HG02884 (cell line): ENCODE measurements at regions not wholly inside any gene's neighbourhood (a gene's known extent, or its start where the extent isn't known, plus 50 kb on each side); places are given as distances from the start of the nearest gene placed in this dataset.
"Not testable (repeated sequence)": the region's sequence is repeated elsewhere in the genome, so short reads cannot be mapped to it uniquely, and the experiment has no call there.

Experiments
- ATAC-seq: cut with Tn5 transposase; IDR thresholded peaks from one replicate; pipeline ENCODE4 v1.9.1; 2021; ENCODE audit warnings: mild to moderate bottlenecking, moderate library complexity; ENCODE audit not compliant: unreplicated experiment

DNA sequence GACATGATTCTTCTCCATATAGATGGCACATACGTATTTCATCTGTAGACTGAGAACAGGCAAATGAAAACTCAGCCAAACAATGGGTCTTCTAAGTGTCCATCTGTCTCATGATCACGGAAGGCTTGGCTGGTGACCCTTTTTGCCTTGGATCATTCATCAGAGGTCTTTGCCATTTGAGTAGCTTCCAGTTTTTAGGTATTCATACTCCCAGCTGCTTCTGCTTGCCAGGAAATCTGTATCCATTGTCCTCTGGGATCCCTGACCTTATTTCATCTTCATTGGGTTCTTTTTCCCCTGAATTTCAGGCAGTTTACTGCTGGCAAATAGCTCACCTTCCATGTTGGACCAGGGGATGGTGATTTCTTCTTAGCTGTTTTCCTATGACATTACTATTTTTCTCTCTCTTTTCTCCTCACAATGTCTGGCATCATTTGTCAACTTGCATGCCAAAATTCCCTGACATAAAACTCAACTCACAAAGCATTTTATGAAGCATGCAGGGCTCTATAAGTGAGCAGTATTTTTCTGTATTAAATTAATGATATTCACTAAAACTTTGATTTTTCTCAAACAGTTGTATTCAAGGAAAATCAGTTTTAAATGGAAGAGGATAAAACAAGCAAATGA lies 241.2 kb downstream of the DNAJB9 start:
- no peak for ATAC-seq

DNA sequence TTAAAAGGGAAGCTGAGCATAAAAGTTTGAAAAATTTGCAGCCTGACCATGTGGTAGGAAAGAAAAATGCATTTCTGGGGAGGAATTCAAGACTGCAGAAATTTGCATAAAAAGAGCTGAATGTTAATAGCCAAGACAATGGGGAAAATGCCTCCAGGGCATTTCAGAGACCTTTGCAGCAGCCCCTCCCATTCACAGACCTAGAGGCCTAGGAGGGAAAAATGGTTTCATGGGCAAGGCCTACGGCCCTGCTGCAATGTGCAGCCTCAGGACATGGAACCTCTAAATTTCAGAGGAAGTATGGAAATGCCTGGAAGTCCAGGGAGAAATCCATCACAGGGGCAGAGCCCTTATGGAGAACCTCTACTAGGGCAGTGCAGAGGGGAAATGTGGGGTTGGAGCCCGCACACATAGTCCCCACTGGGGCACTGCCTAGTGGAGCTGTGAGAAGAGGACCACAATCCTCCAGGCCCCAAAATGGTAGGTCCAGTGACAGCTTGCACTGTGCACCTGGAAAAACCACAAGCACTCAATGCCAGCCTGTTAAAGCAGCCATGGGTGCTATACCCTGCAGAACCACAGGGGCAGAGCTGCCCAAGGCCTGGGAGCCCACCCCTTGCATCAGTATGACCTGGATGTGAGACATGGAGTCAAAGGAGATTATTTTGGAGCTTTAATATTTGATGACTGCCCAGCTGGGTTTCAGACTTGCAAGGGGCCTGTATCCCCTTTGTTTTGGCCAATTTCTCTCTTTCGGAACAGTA lies 243.8 kb downstream of the DNAJB9 start:
- no peak for ATAC-seq

DNA sequence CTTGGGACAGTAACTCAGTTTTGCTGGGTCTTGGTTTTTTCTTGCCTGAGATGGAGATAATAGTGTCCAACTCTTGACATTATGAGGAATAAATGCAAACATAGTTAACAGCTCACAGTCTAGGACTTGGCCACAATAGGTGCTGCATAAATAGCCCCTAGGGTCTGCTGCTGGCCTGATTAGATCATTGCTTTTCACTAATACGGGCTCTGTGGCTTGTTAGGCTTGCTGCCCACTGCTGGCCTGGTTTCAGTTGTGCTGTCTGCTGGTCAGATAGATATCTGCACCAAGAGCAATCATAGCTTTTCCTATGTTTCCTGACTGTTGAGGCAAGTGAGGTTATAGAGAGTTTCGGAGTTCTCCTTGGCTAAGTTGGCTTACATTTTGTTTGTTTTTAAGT lies 246.1 kb downstream of the DNAJB9 start:
- no peak for ATAC-seq

DNA sequence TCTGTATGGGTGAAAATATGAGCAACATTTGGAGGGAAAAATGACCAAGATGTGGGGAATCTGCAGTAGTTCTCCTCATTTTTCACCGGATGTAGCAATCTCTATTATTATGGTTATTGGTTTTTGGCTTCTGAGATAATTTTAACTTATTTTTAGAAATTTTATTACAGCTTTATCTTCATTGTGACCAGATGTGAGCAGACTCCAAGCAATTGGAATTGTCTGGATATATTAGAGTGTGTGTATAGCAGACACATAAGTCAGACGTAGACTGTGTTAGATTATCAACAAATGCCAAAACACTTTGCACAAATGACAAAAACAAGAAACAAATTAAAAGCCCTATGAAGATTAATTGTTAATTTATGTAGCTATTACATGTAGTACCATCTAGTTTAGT lies 249.1 kb downstream of the DNAJB9 start:
- no peak for ATAC-seq

DNA sequence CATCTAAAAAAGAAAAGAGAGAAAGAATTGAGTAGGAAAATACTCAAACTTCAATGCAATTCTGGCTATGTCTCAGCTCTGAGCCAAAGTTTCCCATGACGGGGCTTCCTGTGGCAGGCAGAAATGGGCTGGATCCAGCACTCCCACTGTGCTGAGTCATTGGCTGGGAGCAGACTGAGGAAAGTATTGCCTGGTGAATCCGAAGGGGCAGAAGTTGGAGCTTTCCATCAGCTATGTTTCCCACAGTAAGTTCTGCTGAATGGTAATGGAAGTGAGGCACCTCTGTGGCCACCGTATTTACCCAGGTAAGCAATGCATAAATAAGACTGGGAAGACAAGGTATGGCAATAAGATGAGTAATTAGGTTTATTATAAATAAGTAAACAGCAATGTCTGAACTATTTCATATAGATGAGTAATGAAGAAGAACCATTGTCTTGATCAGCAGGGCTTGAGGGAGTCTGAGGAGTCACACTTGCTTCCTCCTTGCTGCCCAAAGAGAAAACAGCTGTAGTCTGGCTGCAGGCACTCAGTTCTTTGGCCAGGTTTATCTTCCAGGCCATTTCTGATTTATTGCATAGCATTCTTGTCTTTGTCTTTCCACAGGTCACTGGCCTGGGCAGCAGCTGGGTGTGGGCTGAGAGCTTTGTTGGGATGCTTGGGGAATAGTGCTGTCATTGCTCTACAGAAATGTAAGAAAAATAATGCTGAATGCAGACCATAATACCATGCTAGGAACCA lies 255.3 kb downstream of the DNAJB9 start:
- ATAC-seq: no peak

DNA sequence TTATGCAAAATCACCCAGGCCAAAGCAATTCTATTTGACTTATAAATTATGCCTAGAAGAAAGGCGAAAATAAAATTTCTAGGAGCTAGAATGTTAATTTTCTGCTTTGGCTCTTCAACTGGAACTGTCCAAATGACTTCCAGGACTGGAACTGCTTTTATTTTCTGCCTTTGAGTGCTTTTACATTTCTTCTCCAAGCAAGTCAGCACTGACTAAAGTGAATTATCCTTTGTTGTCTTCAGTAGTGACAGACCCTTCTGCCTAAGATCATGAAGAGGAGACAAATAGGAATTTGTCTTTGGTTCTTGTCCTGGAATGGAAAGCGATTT lies 255.9 kb downstream of the DNAJB9 start:
- no peak for ATAC-seq

DNA sequence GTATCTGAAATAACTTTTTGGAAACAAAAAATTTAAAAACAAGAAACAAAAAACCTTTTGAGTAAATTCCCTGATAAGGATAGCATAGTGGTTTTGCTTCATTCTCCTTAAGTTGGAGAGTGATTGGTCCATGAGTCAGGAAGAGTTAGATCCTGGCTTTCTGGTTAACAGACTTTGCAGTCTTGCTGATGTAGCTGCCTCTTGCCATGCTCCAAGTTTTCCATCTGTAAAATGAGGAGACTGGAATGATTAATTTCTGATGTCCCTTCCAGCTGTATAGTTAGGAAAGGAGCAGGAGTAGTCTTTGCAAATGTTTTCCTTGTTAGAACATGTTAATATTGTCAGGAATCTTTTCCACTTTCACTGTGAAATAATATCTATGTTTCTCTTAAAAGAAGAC lies 266.6 kb downstream of the DNAJB9 start:
- ATAC-seq: no peak

DNA sequence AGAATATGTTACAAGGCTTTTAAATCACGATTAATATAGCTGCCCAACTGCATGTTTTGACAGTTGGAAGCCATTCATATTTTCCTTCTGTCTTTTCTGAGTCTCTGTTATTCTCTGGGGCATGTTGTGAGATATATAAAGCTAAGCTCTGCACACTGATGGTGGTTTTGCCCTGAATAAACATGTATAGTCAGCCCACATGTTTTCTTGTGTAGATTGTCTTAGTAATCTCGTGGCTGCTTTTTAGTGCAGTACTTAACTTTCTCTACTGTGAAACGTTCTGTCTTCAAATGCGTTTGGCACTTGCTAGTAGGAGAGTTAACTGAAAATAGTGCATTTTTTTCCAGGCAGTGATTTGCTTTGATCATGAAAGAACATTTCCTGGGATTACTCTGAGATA lies 268.5 kb downstream of the DNAJB9 start:
- ATAC-seq: no peak

DNA sequence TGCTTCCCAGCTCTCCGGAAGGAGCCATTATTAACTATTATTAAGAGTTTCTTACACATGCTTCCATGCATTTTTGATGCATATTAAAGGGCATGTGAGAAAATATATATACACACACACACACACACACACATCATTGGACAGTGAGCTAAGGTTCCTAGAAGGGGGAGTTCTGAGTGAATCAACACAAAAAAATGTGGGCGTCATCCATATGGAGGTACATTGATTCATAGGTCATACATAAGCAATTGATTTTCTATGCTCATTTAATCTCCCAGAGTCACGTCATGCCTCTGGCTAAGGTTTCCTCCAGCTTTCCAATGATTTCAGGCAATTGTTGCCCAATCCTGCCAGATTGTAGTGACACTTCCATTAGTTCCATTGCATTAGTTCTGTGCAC lies 269.4 kb downstream of the DNAJB9 start:
- no peak for ATAC-seq

DNA sequence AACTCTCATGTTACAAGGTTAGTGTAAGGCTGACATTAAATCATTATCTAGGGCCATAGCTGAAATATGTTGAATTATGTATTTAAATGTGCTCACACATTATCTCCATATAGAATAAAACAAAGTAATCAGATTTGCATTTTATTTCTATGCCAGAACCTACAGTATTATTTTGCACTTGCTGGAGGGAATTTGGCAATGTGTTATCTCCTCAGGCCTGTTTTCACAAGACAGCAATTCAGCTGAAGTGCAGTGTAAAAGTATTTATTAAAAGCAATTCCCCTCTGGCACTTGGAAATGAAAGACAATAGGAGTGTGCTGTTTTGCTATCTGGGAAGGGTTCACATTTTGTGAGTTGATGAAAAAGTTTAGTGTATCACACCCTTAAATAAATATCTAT lies 276.3 kb downstream of the DNAJB9 start:
- no peak for ATAC-seq

DNA sequence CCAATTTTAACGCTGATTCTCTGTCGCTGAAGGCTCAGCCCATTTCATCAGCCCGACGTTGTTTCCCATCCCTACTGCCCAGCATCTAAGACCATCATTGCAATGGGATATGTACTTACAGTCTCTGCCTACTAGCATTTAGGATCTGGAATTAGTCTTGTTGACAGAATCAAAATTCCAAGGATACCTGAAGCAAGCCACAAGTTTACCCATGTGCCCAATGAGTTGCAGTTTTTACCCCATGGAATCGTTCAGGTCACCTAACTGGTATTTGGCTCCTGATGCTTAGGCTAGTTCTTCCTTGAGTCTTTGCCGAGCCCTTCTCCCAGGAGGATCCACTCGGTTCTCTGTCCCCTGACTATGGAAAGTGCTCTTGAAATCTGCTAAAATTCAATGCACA lies 276.8 kb downstream of the DNAJB9 start:
- no peak for ATAC-seq

DNA sequence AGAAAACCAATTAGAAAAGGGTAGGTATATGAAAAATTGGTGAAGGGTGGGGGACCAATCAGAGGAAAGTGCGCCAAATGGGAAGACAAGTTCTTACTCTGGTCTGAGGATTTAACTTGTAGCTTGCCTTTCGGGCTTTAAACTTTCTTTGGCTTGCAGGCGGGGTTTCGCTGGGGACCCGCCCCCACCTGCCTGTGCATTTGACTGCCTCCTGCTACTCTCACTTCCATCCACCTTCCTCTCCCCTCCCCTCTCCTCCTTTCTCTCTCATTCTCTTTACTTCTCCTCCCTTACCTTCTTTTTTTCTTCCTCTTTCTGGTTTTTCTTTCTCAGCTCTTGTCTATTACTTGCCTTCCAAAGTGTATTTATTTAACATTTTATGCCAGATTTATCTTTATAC lies 278.8 kb downstream of the DNAJB9 start:
- no peak for ATAC-seq

DNA sequence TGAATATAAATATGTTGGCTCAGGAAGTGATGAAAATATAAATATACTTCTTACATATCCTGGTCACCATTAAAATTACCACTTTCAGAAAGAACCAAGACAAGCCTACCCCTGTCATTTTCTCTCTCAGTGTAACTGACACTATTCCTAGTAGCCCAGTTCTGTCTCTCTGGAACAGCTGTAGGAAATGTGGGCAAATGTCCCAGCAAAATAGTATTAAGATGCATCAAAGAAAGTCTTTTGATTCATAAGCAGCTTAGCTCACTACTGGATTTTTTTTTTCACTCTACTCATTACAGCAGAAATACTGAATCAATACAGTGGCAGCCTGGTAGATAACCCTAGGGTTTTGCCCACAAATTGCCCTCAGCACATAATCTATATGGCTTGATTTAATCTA lies 290.9 kb downstream of the DNAJB9 start:
- no peak for ATAC-seq

DNA sequence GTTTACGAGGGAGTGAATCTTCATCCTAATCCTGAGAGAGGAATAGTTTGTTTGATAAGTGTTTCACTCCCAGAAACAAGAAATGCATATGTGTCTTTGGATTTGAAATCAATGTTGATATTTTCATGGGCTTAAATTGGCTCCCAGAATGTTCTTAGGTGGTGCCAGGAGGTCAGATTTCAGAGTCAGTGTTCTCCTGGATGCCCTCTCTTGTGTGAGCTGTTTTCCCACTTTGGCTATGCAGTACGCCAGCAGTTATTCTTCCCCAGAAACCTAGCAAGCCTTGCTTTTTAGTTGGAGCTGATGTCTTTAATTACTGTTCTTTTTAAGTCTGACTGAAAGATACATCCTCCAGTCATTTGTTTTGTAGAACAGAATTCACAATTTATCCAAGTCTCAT lies 291.4 kb downstream of the DNAJB9 start:
- no peak for ATAC-seq

DNA sequence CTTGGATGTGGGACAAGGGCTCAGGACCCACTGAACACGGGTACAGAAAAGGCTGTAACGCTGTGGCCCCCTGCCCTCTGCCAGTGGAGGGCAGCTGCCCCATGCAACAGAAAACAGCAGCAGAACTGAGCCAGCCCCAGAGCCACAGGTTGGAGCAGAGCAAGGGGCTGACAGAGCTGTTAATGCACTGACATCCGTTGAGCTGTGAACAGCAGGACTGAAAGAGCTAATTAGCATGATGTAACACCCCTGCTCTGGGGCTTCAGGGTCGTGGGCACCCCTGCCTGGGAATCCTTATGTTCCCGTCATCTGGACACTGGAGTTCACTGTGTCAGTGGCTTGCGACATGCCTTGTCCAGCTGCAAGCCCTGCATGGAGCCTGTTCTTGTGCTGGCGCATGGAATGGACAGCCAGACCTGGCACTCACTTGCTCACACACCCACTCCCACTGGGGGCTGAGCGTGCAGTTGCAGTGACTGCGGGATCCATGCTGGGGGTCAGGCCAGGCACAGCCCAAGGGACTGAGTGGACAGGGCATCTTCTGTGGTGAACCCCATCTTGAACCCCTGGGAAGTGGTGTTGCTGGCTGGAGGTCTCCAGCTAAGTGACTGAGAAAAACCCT lies 293.7 kb downstream of the DNAJB9 start:
- ATAC-seq: no peak

DNA sequence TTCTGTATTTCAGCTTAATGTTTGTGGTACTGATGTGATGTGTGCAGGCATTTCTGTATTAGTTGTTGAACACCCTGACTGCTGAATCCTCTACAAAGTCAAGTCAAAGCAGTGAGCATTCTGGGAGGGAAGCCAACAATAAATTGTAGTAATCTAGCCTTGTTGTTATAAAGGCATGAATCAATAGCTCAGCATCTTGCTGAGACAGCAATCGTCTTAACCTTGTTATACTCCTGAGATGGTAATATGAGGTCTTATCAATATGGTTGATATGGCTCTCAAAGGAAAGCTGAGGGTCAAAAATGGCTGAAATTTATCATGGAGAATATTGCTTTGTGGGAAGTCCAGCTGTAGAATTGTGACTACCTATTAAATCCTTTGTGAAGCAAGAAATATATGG lies 299.4 kb downstream of the DNAJB9 start:
- ATAC-seq: no peak

DNA sequence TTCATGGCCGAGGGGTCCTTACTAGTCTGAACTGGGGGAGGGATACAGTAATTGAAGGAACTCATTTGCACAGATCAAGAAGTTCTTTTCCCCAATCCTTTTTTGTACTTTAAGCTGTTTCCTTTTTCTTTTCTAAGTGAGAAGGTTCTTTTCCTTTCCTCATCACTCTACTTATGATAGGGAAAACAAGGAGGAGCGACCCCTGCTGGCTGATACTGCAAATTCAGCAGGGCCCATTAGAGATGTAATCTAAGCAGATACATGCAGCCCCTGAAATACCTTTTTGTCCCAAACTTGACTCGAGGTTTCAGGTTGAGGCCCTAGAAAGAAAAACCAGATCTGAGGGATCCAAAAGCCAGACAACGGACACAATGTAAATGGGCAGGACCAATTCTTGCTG lies 305.5 kb downstream of the DNAJB9 start:
- peak; percentile 70 for ATAC-seq

DNA sequence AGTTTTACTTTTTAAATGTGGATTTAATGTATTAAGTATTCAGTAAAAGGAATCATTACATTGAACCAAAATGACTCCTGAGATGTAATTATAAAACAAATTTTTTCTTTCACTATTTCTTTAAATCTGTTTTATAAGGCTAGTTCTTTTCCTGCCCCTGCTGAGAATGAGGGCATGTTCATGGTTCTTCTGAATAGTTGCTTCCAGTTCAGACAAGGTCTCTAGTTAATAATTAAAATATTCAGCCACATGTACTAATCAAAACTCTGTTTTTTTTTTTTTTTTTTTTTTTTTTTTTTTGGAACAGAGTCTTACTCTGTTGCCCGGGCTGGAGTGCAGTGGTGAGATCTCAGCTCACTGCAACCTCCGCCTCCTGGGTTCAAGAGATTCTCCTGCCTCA lies 321.2 kb downstream of the DNAJB9 start:
- no peak for ATAC-seq

DNA sequence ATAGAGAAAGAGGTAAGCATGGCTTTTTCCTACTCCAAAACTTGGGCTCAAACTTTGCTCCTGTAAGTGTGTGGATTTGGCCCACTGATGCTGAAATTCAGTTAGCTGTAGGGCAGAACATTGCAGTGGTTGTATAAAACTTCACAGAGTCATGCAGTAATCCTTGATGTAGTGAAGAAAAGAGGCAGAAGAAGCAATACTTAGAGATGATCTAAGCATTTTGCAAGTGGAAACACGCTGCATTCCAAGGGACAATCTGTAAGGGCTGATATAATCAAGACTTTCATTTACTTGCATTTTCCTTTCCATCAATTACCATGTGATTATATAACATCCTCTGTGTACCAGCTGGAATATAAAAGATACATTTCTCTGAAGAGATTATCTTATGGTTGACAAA lies 338.8 kb downstream of the DNAJB9 start:
- no peak for ATAC-seq

DNA sequence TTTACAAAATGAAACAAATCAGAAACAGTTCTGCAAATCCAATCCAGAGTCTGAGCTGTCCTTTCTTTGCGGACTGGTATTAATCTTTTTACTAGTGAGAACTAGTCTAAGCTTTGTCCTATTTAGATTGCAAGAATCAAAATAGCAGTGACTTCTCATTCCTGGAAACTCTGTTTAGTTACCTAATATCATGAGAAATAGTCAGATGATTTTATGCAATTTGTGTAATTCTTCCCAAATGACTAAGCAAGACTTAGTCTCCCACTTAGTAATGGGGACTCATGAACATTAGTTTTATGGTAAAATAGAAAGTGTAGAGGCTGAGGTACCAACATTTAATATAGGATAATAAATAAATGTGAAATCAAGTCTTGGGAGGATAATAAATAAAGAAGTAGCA lies 341.3 kb downstream of the DNAJB9 start:
- ATAC-seq: no peak

DNA sequence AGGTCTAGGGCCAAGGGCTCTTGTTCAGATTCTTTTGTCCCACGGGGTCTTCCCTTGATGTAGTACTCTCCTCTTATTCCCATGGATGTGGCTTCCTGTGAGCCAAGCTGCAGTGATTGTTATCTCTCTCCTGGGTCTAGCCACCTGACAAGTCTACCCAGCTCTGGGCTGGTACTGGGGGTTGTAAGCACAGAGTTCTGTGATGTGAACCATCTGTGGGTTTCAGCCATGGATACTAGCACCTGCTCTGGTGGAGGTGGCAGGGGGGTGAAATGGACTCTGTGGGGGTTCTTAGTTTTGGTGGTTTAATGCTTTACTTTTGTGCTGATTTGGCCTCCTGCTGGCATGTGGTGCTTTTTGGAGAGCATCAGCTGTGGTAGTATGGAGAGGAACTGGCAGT lies 350.8 kb downstream of the DNAJB9 start:
- ATAC-seq: no peak

DNA sequence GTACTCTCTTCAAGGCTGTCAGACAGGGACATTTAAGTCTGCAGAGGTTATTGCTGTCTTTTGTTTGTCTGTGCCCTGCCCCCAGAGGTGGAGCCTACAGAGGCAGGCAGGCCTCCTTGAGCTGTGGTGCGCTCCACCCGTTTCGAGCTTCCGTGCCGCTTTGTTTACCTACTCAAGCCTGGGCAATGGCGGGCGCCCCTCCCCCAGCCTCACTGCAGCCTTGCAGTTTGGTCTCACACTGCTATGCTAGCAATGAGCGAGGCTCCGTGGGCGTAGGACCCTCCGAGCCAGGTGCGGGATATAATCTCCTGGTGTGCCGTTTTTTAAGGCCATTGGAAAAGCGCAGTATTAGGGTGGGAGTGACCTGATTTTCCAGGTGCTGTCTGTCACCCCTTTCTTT lies 373.4 kb downstream of the DNAJB9 start:
- not testable (repeated sequence) for ATAC-seq
